Activated CD4-positive, alpha-beta memory T cell treated with anti-CD3 and anti-CD28 coated beads, Interleukin-2, amount 10 ng/mL, durations not matched to agents 7 days and 5 days (primary cell): ENCODE measurements at regions not wholly inside any gene's neighbourhood (a gene's known extent, or its start where the extent isn't known, plus 50 kb on each side); places are given as distances from the start of the nearest gene placed in this dataset.

Source experiments
- CTCF ChIA-PET: fragments of 350-600 bp; sonication (Branson Sonifier 250); formaldehyde crosslinking; loops from one replicate; lab custom pipeline; 2021; ENCODE audit warnings: antibody characterized with exemption, inconsistent platforms; lab: Charles Lee
- POLR2A ChIA-PET: fragments of 350-600 bp; sonication (Branson Sonifier 250); formaldehyde crosslinking; loops from one replicate; lab custom pipeline; 2021; ENCODE audit warnings: antibody characterized with exemption; lab: Charles Lee
- DNase-seq: peaks from one replicate; pipeline ENCODE4 v3.0.0-alpha.2; 2020
- H3K27ac Mint-ChIP-seq: one replicate; pipeline ENCODE4 v1.8.0; 2021; ENCODE audit warnings: mild to moderate bottlenecking, mixed read lengths
- H3K27me3 Mint-ChIP-seq: one replicate; pipeline ENCODE4 v1.8.0; 2021; ENCODE audit warnings: mixed read lengths
- H3K36me3 Mint-ChIP-seq: one replicate; pipeline ENCODE4 v1.8.0; 2021; ENCODE audit warnings: low read depth, mixed read lengths
- H3K4me1 Mint-ChIP-seq: one replicate; pipeline ENCODE4 v1.8.0; 2021; ENCODE audit warnings: mixed read lengths
- H3K4me3 Mint-ChIP-seq: one replicate; pipeline ENCODE4 v1.8.0; 2021; ENCODE audit warnings: mild to moderate bottlenecking, mixed read lengths
- H3K9me3 Mint-ChIP-seq: one replicate; pipeline ENCODE4 v1.8.0; 2021; ENCODE audit warnings: mixed read lengths

DNA sequence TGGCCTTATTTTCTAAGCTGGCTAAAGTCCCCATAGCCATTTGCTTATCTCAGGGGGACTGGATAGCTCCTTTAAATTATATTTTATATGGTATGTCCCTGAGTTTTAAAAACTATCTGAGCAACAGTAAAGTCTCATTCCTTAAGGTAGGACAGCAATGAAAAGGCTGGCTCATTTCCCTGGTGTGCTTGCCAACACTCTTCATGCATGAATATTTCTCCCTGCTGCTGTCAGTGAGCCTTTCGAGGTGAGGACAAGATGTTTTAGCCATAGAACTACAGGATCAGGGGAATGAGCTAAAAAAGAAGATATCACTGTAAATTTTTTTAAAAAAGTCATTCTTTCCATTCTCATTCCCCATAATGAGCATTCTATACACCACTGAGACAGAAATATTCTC, 427.3 kb upstream of the FAM241A start:
- no peak for DNase-seq
- no peaks in the 10 kb centered on the region for H3K27me3 Mint-ChIP-seq
- H3K9me3 Mint-ChIP-seq: no peaks in the 10 kb centered on the region
- ChIA-PET POLR2A (no interaction called here), CTCF (no interaction called here)
- H3K27ac Mint-ChIP-seq: no peak overlapping the region
- no peaks in the 10 kb centered on the region for H3K36me3 Mint-ChIP-seq
- no peak overlapping the region for H3K4me3 Mint-ChIP-seq
- H3K4me1 Mint-ChIP-seq: no peaks in the 10 kb centered on the region

DNA sequence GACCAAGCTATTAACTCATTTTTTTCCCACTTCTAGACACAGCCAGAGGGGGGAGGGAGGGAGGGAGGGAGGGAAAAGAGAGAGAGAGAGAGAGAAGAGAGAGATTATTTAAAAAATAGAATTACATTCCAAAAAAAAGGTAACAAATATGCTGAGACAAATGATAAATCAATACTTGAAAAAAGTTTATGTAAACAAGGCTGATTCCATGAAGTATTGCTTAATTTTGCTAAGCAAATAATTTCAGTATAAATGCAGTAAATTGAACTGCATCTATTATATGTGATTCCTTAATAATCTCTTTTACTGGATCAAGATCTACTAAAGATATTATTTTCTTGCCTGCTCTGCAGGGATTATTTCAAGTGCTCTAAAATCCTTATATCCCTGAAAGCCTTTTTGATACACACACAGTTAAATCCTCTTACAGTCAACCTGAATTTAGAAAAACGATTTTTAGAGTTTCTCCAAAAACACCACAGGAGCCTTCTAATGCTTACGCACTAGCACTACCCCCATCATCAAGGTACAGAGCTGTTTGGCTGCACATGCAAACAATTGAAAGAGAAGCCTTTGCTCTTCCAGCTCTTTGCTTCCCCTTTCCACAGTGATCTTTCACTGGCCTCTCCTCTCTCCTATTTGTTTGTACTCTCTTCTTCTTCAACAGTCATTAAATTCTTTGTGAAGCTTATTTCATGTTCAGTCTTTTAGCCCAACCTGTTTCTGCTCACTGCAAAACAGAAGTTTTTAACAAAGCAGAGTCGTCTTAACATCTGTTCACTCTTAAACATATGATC, 426.3 kb upstream of the FAM241A start:
- no peak overlapping the region for H3K27ac Mint-ChIP-seq
- no peaks in the 10 kb centered on the region for H3K9me3 Mint-ChIP-seq
- H3K4me3 Mint-ChIP-seq: no peak overlapping the region
- POLR2A ChIA-PET: no interaction called here
- CTCF ChIA-PET: no interaction called here
- DNase-seq: no peak
- H3K27me3 Mint-ChIP-seq: no peaks in the 10 kb centered on the region
- no peaks in the 10 kb centered on the region for H3K36me3 Mint-ChIP-seq
- H3K4me1 Mint-ChIP-seq: no peaks in the 10 kb centered on the region

DNA sequence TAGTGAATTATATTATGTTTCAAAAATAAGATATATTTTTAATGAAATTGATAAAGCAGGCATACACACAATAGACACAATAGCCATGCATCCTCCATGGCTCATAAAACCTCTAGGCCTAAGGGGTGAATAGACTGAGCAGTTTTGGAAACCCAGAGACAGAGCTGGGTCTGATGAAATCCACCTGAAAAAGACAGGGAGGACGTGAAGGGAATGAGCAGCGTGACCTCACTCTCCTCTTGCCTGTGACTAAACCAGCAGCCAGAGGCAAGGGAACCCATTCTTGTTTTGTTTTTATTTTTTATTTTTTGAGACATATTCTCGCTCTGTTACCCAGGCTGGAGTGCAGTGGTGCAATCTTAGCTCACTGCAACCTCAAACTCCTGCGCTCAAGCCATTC, 424.4 kb upstream of the FAM241A start:
- no peak for DNase-seq
- no peak overlapping the region for H3K27ac Mint-ChIP-seq
- ChIA-PET POLR2A (no interaction called here), CTCF (no interaction called here)
- H3K27me3 Mint-ChIP-seq: no peaks in the 10 kb centered on the region
- no peak overlapping the region for H3K4me3 Mint-ChIP-seq
- H3K36me3 Mint-ChIP-seq: no peaks in the 10 kb centered on the region
- no peaks in the 10 kb centered on the region for H3K4me1 Mint-ChIP-seq
- H3K9me3 Mint-ChIP-seq: no peaks in the 10 kb centered on the region

DNA sequence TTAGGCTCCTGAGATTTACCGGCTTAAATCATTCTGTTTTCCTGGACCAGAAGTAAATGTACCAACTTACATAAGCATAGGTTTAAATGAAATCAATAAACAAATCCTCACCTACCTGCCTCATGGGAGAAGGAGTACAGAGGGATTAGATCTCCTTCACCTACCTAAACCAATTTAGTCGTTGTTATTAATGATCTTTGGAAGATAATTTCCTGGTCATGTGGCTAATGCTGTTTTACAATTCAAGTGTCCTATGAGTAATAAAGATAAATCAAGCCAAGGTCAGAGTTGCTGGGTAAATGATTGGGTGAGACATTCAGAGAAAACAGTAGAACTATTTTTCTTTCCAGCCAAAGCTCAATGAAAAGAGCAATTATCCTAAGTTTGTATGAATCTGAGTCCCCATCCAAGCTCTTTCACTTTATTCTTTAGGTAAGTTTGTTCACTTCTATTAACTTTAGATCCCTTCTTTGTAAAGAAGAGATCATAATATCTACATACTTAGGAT, 423.0 kb upstream of the FAM241A start:
- no peak overlapping the region for H3K4me3 Mint-ChIP-seq

DNA sequence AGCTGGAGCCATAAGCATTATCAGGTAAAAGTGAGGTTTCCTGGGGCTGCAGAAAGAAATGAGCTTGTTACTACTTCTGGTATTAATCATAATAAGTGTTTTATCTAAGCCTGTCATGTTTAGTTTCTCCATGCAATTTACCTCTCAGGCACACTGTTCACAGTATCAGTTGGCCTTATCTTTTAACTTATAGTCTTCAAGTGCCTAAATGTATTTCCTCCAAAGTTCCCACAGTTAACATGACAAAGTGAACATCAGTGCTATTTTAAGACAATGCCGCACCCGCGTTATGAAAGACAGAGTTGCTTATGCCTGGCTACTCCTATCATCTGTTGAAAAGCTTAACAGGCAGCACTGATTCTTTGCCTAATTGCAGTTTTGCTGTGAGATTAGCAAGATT, 408.7 kb upstream of the FAM241A start:
- Mint-ChIP-seq H3K36me3 (no peaks in the 10 kb centered on the region), H3K4me3 (no peak overlapping the region), H3K27ac (no peak overlapping the region), H3K9me3 (no peaks in the 10 kb centered on the region), H3K4me1 (no peaks in the 10 kb centered on the region), H3K27me3 (no peaks in the 10 kb centered on the region)
- no peak for DNase-seq
- CTCF ChIA-PET: no interaction called here
- POLR2A ChIA-PET: no interaction called here

More for the DNA sequence above, 423.0 kb upstream of the FAM241A start:
- no peaks in the 10 kb centered on the region for H3K9me3 Mint-ChIP-seq
- POLR2A ChIA-PET: no interaction called here
- no peak overlapping the region for H3K27ac Mint-ChIP-seq
- H3K36me3 Mint-ChIP-seq: no peaks in the 10 kb centered on the region
- H3K27me3 Mint-ChIP-seq: no peaks in the 10 kb centered on the region
- CTCF ChIA-PET: no interaction called here
- DNase-seq: no peak
- H3K4me1 Mint-ChIP-seq: no peaks in the 10 kb centered on the region

DNA sequence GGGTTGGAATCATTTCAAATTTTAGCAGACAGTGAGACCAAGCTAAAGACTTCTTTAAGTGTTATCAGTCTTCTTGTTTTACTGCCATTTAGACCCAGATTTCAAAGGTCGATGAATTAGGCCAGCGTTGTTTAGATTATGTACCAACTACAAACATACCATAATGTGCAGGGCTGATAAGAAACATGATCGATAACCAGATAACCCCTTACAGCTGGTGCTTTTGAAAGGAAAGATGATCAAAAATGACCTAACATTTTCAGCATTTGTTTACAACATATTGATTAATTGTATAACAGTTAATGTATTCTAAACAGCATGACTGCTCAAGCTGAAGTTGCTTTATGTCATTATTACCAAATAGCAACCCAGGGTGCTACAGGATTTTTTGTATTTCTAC, 400.4 kb upstream of the FAM241A start:
- no peaks in the 10 kb centered on the region for H3K36me3 Mint-ChIP-seq
- no peaks in the 10 kb centered on the region for H3K4me1 Mint-ChIP-seq
- H3K9me3 Mint-ChIP-seq: no peaks in the 10 kb centered on the region

DNA sequence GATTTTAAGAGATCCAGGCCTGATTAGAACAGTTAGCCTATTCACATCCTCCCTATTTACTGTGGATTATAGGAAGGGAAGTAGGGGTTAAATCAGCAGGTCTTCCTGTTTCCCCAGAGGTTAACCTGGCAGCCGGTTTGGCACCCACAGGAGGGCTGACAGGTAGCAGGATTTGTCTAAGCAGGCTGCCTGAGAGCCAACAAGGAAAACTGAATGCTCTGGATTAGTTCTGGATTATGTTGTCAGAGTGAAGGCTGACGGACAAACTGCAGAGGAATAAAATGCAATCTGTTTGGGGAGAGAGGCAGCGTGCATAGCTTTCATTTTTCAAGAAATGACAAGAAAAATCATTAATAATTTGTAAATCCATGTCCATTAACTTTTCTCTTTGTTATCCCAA, 397.1 kb upstream of the FAM241A start:
- Mint-ChIP-seq H3K27ac (no peak overlapping the region), H3K9me3 (no peaks in the 10 kb centered on the region), H3K4me3 (no peak overlapping the region), H3K4me1 (no peaks in the 10 kb centered on the region), H3K27me3 (no peaks in the 10 kb centered on the region), H3K36me3 (no peaks in the 10 kb centered on the region)
- no peak for DNase-seq
- CTCF ChIA-PET: no interaction called here
- POLR2A ChIA-PET: no interaction called here

More for the DNA sequence above, 400.4 kb upstream of the FAM241A start:
- no peak for DNase-seq
- Mint-ChIP-seq H3K27ac (no peak overlapping the region), H3K27me3 (no peaks in the 10 kb centered on the region), H3K4me3 (no peak overlapping the region)
- ChIA-PET POLR2A (no interaction called here), CTCF (no interaction called here)

DNA sequence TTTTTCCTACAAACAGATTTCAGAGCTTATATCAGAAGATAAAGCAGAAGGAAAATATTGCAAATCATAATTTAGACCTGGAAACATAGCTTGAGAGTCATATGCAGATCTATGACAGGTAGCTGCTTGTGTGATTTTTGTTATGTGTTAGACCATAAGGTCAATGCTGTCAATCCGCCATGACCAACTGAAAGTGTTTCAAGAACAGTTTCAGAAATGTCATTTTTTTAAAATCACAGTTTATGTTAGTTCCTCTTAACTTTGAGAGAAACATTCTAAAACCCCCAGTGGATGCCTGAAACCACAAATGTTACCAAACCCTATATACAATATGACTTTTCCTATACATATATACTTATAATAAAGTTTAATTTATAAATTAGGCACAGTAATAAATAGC, 391.3 kb upstream of the FAM241A start:
- H3K27me3 Mint-ChIP-seq: no peaks in the 10 kb centered on the region
- H3K27ac Mint-ChIP-seq: no peak overlapping the region

DNA sequence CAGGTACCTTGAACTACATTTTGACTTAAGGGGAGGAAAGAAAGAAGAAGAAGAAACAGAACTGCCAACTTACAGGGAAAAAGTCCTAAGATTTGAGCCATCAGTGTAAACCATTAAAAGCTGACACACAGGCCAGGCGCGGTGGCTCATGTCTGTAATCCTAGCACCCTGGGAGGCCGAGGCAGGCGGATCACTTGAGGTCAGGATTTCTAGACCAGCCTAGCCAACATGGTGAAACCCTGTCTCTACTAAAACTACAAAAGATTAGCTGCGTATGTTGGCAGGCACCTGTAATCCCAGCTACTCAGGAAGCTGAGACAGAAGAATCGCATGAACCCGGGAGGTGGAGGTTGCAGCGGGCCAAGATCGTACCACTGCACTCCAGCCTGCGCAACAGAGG, 389.7 kb upstream of the FAM241A start:
- POLR2A ChIA-PET: no interaction called here
- Mint-ChIP-seq H3K27ac (no peak overlapping the region), H3K9me3 (no peaks in the 10 kb centered on the region), H3K27me3 (no peaks in the 10 kb centered on the region), H3K36me3 (no peaks in the 10 kb centered on the region), H3K4me3 (no peak overlapping the region), H3K4me1 (no peaks in the 10 kb centered on the region)
- no peak for DNase-seq
- CTCF ChIA-PET: no interaction called here

More for the DNA sequence above, 391.3 kb upstream of the FAM241A start:
- no peaks in the 10 kb centered on the region for H3K9me3 Mint-ChIP-seq
- POLR2A ChIA-PET: no interaction called here
- no peaks in the 10 kb centered on the region for H3K4me1 Mint-ChIP-seq
- DNase-seq: no peak
- H3K4me3 Mint-ChIP-seq: no peak overlapping the region
- CTCF ChIA-PET: no interaction called here
- no peaks in the 10 kb centered on the region for H3K36me3 Mint-ChIP-seq

DNA sequence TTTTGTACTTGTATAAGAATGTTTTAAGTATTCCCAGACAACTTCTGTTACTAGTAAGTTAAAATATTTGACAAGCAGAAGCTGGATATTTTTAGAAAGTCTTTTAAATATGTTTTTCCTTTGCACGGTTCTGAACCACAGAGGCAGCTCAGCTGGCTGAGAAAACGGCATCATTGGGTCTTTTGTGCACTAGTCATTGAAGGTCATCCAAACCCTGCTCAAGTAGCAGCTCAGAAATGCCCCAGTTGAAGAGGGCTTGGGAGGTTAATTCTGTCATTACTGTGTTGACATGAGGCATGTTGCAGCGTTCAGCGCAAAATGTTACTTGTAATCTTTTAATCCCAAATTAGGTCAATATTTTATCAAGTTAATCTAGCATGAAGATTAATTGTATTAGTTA, 383.7 kb upstream of the FAM241A start:
- H3K27ac Mint-ChIP-seq: no peak overlapping the region
- CTCF ChIA-PET: no interaction called here
- no peak for DNase-seq
- H3K36me3 Mint-ChIP-seq: no peaks in the 10 kb centered on the region
- no peaks in the 10 kb centered on the region for H3K27me3 Mint-ChIP-seq
- H3K4me1 Mint-ChIP-seq: no peaks in the 10 kb centered on the region
- H3K9me3 Mint-ChIP-seq: peaks cover 2% of the 10 kb centered on the region
- no peak overlapping the region for H3K4me3 Mint-ChIP-seq
- POLR2A ChIA-PET: no interaction called here

DNA sequence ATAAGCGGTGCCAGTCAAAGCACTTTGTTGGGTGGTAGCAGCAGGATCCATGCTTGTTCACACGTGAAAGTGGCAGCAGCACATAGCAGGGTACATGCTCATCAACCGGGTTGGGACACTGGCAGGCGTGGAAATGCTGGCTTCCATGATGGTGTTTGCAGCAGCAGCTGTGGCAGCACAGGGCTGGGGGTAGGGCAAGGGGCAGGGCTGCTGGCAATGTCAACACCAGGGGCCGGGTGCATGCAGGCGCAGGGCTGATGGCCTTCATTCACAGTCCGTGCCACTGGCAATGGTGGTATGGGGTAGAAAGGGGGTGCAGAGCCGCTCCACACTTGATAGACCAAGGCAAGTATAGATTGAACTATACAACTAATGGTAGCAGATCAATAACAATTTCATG, 374.7 kb upstream of the FAM241A start:
- CTCF ChIA-PET: interaction anchor here (1.3 kb wide), 1 partner anchor 10 kb away, joined by 3 read pairs; no protein-coding TSS in a partner anchor
- H3K4me1 Mint-ChIP-seq: no peaks in the 10 kb centered on the region
- peaks cover 2% of the 10 kb centered on the region for H3K9me3 Mint-ChIP-seq
- H3K27ac Mint-ChIP-seq: no peak overlapping the region
- no peak for DNase-seq
- H3K27me3 Mint-ChIP-seq: no peaks in the 10 kb centered on the region
- POLR2A ChIA-PET: no interaction called here
- no peaks in the 10 kb centered on the region for H3K36me3 Mint-ChIP-seq
- no peak overlapping the region for H3K4me3 Mint-ChIP-seq

DNA sequence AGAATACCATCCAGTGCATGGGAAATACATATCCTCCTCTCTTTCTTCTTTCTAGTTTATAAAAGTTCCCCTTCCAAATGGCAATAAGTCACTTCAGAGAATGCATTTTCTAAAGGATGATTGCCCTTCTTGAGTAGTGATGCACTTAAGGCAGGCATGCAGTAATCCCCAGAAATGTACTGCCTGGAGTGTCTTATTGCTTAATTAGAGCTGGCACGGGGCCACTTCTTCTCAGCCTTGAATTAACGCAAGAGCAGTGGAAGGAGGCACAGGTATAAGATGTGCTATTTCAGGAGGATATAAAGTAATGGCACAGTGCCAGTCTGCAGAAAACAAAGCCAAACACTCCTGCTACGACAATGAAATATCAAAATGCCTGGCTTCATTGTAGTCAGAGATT, 371.4 kb upstream of the FAM241A start:
- no peaks in the 10 kb centered on the region for H3K4me1 Mint-ChIP-seq
- no peak overlapping the region for H3K4me3 Mint-ChIP-seq
- no peaks in the 10 kb centered on the region for H3K9me3 Mint-ChIP-seq
- no peak overlapping the region for H3K27ac Mint-ChIP-seq
- no peaks in the 10 kb centered on the region for H3K27me3 Mint-ChIP-seq
- DNase-seq: no peak
- ChIA-PET CTCF (no interaction called here), POLR2A (no interaction called here)
- no peaks in the 10 kb centered on the region for H3K36me3 Mint-ChIP-seq

DNA sequence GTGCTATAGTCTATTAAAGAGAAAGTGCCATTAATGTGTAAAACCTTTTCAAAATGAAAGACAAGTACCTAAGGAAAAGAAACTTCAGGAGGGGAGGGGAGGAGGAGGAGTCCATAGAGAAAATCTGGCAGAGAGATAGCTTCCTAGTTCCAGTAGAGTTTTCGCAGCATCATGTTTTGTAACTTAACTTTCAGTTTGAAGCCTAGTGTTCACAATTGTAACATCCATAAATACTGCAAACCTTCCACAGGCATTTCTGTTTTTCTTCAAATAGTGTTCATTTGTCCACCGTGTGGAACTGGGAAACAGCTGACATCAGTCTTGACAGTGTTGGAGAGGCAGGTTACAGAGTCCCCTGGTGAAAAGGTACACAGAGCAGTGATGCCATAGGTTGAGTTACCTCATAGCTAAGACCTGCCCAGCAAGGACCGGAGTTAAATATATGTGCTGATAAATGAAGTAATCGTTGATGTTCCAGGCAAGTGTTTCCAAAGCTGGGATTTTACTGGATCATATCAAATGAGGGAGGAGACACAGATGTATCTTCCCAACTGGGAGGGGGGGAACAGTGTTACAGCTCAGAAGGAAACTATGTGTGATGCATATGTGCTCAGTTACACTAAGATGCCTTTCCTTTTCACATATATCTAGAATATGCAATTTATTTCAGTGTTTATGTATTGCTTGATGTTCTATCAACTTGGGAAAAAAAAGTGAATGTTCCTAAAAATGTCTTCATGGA, 369.5 kb upstream of the FAM241A start:
- H3K4me3 Mint-ChIP-seq: no peak overlapping the region

More for the DNA sequence above, 369.5 kb upstream of the FAM241A start:
- Mint-ChIP-seq H3K36me3 (no peaks in the 10 kb centered on the region), H3K4me1 (no peaks in the 10 kb centered on the region), H3K27ac (no peak overlapping the region), H3K9me3 (no peaks in the 10 kb centered on the region), H3K27me3 (no peaks in the 10 kb centered on the region)
- POLR2A ChIA-PET: no interaction called here
- no peak for DNase-seq
- CTCF ChIA-PET: no interaction called here
